ENCODE measurements at regions not wholly inside any gene's neighbourhood (a gene's known extent, or its start where the extent isn't known, plus 50 kb on each side); places are given as distances from the start of the nearest gene placed in this dataset.

- TF ChIP-seq CTCF (IDR thresholded peaks at IDR 0.05) (no peak), POLR2A (IDR thresholded peaks at IDR 0.05) (no peak)
These were observed 457.6 kb downstream of the KLF12 start for GRCh38 chr13:73676550-73677047.
